Stimulated activated CD8-positive, alpha-beta memory T cell treated with anti-CD3 and anti-CD28 coated beads, Interleukin-12 subunit alpha, Interleukin-12 subunit beta, amount 100 ng/mL, for 1 hour (primary cell): ENCODE measurements at regions not wholly inside any gene's neighbourhood (a gene's known extent, or its start where the extent isn't known, plus 50 kb on each side); places are given as distances from the start of the nearest gene placed in this dataset.
"Not testable (repeated sequence)": the region's sequence is repeated elsewhere in the genome, so short reads cannot be mapped to it uniquely, and the experiment has no call there.

ENCODE experiments used
- DNase-seq: peaks from one replicate; pipeline ENCODE4 v3.0.0-alpha.2; 2020; ENCODE audit warnings: low read depth

DNA sequence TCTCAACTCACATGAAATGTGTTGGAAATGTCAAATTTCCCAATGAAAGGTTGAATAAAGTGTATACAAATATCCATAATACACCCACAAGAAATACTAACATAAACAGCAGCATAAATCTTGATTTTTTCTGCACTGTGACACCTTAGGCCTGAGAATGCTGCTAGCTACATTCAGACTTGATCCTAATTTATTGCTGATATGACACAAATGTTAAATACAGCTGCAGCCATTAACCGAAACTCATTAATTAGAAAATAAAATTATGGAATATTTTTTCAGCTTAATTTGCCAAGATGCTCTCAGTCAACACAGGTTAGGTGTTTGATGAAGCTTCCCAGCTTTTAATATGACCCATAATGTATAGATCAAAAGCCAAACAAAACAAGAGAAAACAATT lies 914.3 kb upstream of the C9orf72 start:
- no peak for DNase-seq

DNA sequence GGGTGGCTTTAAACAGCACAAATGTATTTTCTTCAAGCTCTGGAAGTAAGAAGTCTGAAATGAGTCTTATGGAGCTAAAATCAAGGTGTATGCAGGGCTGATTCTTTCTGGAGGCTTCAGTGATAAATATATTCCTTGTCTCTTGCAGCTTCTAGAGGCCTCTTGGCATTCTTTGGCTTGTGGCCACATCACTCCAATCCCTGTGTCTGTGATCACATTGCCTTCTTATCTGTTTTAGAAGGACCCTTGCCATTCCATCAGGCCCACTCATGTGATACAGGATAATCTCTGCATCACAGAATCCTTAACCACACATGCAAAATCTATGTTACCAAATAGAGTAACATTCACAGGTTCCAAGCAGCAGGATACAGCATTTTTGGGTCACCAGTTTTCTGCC lies 917.8 kb upstream of the C9orf72 start:
- DNase-seq: no peak

DNA sequence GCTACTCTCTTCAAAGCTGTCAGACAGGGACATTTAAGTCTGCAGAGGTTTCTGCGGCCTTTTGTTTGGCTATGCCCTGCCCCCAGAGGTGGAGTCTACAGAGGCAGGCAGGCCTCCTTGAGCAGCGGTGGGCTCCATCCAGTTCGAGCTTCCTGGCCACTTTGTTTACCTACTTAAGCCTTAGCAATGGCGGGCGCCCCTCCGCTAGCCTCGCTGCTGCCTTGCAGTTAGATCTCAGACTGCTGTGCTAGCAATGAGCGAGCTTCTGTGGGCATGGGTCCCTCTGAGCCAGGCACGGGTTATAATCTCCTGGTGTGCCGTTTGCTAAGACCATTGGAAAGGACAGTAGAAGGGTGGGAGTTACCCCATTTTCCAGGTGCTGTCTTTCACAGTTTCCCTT lies 924.9 kb upstream of the C9orf72 start:
- not testable (repeated sequence) for DNase-seq

DNA sequence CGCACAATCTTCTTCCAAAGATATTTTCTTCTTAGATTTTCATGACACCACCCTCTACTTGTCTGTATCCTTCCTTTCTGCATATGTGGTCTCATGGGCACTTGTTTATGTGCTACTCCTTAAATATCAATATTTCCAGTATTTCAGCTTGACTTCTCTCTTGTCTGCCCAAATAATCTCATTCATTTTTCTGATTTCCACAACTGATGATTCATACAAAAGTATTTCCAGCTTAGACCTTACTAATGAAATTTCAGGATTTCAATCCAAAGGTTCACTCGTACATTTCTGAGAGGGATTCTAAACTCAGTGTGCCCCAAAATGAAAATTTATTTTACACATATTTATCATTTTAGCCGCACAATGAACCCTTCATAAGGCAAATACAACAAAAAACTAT lies 928.9 kb upstream of the C9orf72 start:
- no peak for DNase-seq

DNA sequence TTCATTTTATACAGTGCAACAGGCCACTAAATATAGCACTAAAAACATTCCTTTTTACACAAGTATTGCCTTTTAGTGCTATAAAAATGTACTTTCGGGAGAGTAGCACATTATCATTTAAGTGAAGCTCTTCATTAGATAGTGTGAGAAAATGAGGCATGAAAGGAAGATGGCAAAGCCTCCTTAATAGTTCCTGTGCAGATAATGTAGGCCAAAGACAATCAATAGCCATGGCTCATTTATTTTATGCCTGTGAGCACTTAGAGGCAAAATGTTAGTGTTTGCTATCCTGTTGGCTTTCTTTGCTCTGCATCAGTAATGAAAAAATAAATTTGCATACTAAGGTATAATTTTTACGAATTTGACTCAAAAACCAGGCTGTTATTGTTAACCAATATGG lies 929.5 kb upstream of the C9orf72 start:
- no peak for DNase-seq

DNA sequence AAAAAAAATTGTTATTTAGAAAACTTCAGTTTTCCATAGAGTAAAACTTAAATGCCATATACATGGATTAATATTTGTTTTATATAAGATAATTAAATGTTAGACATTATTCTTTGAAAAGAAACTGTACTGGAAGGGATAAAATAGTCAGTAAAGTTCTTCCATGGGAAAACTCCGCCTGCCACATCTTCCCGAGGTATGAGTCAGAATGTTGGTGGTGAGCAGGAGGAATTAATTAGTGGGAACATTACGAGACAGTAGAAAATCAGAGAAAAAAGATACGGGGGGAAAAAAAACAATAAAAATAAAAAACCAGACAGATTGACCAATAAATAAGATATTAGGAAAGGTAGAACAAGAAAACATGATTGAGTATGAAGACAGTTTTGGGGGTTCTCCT lies 930.3 kb upstream of the C9orf72 start:
- DNase-seq: no peak

DNA sequence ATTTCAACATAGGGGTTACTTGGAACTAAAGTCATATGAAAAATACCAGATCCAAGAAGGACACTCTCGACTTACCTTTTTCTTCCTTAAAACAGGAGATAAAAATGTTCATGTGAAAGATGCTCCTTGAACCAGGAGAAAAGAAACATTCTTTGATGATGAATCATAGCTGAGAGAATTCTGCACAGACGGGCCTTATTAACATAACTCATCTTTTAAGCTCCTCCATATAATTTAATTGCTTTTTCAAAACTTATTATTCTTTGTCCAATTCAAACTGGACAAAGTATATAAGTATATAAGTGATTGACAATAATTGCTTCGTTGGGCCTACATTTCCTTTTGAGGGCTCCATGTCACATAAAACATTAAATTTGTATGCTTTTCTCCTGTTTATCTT lies 945.2 kb upstream of the C9orf72 start:
- no peak for DNase-seq

DNA sequence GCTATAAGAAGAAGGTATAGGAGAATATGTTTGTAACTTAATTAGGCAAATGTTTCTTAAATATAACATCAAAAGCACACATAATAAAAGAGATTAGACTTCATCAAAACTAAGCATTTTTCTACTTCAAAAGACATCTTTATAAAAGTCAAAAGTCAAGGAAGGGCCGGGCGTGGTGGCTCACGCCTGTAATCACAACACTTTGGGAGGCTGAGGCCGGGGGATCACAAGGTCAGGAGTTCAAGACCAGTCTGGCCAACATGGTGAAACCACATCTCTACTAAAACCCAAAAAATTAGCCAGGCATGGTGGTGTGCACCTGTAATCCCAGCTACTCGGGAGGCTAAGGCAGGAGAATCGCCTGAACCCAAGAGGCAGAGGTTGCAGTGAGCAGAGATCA lies 951.0 kb upstream of the C9orf72 start:
- DNase-seq: not testable (repeated sequence)

DNA sequence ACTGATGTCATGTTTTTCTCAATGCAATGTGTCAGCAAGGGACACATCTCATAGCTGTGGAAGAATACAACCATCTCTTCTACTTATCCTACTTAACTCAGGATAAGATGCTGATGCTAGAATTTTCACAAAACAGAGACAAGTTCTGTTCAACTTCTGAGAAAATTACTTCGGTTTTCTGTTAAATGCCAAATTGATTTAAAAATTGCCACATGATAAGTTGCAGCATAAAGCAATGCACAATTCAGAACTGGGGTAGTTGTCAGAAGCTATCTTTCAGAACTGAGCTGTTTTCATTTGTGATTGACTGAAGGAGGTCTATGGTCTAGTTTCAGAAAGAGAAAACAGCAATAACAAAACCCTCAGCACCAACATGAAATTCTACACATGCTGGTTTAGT lies 954.8 kb upstream of the C9orf72 start:
- no peak for DNase-seq

DNA sequence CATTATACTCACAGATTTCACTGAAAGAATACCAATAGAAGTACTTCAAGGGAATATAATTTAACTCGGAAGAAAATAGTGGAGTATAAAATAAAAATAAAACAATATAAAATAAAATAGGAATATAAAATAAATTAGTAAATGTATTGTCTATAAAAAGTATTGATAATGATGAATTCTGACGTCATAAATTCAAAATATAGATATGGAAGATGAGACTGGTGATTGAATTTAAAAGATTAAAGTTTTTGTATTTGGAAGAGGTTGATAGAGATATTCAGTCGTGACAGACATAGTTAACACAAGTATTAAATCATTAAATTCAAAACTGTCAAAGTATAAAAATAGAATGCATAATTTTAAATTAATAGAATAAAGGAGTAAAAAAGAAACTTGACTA lies 964.9 kb upstream of the C9orf72 start:
- DNase-seq: no peak

DNA sequence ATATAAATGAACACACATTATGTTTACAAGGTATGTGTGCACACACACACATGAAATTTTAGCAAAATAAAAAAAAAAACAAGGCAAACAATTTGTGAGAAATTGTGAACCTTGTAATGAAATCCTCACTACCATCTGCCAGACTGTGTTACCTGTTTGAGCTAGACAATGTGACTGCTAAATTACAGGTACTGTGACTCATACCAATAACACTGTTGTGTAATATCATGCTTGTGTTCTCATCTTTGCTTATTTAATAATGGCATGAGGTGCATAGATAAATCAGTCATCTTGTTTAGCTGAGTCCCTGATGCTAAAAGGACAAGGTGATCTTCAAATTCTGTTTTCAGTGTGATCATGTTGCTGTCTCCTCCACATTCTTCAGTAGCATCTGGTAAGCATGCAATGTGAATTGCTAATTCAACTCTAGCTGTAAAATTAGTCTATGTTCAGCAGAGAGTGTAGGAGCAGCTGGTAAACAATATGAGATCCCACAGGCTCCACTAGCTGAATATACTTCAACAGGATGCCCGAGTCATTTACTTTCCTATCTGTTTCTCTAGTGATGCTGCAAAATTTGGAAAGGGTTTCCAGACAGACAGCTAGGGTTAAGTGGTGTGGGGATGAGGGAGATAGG lies 966.3 kb upstream of the C9orf72 start:
- no peak for DNase-seq

DNA sequence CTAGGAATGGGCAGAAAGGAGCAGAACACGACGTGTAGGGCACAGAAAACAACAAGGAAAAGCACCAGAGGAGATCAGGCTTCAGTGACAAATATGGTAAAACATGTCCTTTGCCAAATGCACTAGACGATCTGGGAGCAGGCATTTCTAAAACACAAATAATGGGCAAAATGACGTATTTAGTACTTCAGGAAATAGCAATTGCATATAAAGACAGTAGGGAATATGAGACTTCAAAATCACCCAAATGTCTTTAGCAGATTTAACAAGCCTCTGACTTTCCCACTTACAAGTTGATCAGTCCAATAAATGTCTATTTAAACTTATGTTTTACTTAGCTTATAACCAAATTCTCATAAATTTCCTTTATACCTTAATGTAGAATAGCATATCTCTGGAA lies 969.6 kb upstream of the C9orf72 start:
- no peak for DNase-seq

DNA sequence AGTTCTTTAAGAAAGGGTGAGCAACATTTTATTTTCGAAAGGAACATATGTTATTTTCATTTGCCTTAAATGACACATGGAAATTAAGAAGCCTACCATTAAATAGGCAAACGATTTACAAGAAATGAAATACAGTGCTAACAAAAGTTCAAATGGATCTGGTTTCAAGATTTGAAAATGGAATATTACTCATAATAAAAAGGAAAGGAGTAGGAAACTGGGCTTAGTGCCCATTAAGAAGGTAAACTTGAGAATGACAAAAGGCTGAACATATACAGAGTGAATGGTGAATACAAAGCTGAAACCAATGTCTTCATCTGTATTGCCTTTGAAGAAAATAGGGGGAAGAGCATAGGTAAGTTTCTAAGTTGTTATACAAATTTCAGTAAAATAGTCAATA lies 974.2 kb upstream of the C9orf72 start:
- DNase-seq: no peak

DNA sequence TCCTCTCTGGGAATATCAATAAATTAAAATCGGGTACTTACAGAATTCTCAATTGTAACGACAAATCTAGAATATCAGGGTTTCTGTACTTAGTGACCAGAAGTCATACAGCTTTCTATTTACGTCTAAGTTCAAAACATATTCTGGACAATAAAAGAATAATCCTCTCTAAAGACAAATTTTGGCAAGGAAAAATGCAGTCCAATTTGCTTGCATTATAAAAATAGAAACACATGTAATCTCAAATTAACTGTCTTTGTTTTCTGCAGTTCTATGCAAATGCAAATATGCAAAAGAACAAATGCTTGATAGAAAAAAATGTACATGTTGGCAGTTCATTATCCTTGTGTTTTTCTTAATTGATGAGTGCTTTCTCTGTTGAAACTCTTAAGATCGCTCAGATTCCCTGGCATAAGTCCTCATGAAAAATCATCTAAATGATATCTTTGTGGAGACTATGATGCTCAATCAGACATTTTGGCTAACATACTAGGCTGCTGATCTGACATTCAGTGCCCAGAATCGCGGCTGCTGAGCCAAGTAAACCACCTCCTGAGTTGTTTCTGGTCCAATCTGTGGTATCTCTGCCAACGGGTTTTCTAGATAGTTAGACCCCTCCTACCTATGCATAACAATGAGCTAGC lies 990.1 kb upstream of the C9orf72 start:
- DNase-seq: no peak

DNA sequence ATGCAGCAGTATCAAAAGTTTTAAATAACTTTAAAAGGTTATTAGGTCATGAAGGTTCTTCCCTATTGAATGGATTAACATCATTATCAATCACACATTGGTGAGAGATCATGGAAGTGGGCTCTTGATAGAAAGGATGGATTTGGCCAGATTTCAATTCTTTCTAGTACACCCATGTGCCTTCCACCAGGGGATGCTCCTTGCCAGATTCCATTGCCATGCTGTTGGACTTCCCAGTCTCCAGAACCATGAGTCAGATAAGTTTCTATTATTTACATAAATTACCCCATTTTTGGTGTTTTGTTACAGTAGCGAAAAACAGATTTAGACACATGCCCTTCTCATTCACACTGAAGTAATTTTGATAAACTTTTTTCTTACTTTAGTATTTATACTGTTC lies 1010.6 kb upstream of the C9orf72 start:
- no peak for DNase-seq

DNA sequence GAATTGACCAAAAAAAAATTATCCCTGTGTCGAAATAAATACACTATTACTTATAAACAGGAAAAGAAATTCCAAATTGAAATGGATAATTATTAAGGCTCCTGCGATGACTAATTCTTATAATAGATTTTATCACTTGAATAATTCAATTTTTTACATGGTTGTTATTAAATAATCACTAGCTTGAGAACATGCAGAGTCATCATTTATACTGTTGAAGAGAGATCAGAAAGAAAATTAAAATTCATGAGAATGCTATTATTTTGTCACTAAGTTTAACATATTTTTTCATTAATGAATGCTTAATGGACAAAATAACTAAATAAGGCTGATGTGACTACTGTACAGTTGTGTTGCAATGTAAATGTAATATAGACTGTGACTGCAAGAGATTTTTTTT lies 1011.3 kb upstream of the C9orf72 start:
- DNase-seq: no peak

DNA sequence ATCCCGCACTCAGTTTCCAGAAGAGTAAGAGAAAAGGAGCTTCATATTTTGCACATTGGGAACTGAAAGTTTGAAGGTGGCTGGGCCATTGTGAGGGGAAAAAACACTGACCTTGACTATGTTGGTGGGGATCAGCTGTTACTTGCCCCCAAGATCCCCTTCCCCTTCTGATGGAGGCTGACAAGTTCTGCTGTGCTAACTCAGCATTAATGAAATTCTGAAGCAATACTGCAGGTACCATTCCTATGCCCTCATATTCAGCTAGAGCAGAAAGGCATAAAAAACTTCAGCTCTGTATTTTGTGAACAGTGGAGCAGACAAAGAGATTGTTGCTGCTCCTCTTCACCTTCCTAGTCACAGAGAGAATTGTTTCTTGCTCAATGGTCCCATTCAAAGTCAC lies 1013.8 kb upstream of the C9orf72 start:
- no peak for DNase-seq

DNA sequence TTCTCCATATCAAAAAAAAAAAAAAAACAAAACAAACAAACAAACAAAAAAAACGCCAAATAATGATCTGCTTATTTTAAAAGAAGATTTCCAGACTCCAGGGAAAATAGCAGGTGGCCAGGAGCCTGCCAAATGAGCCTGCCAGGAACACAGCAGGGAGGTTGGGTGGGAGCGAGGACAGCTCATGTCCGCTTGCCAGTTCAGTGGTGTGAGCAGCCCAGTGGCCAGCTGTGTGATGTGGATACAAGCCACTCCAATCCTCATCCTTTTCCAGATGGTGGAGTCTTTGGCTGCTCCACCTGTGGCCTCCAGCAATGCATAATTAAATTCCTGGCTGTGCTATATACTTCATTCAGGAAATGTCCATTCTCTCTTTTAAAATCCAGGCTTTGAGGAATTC lies 1025.1 kb upstream of the C9orf72 start:
- no peak for DNase-seq

DNA sequence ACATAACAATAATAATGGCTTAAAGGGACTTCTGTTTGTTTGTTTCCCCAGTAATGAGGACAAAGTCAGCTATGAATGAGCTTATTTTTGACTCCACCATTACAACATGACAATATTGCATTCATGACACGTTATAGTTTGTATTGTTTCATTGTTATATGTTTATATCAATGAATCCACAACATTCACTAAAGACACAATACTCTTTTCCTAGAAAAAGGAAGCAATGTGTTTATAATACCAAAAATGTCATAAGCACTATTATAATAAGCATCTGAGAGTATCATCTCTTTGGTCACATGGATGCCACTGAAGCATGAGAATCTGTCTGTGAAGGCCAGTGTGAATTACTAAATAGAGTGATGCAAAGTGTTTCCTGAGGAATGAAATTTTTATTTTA lies 1026.9 kb upstream of the C9orf72 start:
- DNase-seq: no peak

DNA sequence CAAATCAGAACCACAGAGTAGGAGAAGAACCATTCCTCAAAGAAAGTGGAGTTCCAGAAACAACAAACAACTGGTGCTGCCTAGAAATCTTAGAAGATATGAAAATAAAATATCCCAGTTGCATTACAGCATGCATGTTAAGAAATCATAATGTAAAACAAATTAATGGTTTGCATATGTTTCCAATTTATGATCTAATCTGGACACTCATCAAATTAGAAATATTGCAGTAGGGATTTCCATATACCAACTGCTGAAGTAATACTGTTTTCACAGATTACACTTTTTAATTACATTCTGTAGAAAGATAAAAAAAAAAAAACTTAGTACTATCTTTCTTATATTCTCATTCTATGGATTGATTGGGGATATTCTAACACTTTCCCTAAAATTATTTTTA lies 1034.6 kb upstream of the C9orf72 start:
- DNase-seq: no peak

DNA sequence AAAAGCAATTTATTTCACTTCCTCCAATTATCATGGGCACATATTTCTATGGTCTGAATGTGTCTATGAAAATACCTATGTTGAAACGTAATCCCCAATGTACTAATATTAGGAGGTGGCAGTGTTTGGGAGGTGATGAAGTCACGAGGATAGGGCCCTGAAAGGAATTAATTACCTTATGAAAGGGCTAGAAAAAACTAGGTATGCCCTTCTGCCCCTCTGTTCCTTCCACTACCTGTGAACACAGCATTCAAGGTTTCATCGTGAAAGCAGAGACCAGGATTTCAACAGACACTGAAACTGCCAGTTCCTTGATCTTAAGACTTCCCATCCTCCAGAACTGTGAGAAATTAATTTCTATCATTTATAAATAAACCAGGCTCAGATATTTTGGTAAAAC lies 1037.1 kb upstream of the C9orf72 start:
- DNase-seq: no peak

DNA sequence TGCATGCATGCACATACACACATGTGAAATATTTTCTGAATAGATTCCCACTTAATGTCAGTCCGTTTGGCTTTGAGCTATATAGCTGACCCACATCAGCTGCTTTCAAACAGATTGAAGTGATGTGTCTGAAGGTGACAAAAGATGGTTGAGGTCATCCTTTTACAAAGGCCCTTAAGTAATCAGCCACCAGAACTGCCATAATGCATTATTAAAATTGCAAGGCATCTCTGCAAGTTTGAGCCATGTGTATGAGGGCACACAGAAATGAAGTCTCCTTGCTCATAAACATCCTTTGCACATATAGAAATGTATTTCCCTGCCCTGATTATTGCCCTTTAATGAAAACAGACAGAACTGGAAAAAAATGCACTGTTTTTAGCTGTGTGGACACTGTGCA lies 1043.0 kb upstream of the C9orf72 start:
- no peak for DNase-seq

DNA sequence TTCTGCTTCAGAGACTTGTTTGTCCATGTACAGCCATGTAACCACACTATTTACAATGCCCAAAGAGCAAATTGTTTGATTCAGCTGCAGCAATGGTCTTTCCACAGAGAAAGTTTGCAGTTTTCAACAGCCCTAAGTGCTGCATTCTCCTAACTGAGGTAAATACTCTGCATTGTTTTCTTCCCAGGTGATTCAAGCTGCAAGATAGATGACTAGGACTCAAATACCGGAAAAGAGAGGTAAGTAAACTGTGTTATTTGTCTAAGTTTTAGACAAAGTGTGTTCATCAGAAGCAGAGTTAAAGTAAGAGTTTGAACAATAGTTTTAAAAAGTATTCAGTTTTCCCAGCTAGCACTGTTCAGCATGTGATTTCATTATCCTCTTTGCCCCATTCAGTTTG lies 1046.7 kb upstream of the C9orf72 start:
- no peak for DNase-seq

DNA sequence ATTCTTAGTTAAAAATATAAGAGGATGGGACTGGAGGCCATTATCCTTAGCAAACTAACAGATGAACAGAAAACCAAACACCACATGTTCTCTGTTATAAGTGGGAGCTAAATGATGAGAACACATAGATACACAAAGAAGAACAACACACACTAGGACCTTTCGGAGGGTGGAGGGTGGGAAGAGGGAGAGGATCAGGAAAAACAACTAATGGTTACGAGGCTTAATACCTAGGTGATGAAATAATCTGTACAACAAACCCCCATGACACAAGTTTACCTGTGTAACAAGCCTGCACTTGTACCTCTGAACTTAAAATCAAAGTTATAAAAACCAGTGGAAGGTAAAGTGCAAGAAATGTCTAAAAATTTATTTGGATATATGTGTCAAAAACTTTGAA lies 1047.4 kb upstream of the C9orf72 start:
- DNase-seq: no peak
